ENCODE measurements at regions not wholly inside any gene's neighbourhood (a gene's known extent, or its start where the extent isn't known, plus 50 kb on each side); places are given as distances from the start of the nearest gene placed in this dataset.

DNA sequence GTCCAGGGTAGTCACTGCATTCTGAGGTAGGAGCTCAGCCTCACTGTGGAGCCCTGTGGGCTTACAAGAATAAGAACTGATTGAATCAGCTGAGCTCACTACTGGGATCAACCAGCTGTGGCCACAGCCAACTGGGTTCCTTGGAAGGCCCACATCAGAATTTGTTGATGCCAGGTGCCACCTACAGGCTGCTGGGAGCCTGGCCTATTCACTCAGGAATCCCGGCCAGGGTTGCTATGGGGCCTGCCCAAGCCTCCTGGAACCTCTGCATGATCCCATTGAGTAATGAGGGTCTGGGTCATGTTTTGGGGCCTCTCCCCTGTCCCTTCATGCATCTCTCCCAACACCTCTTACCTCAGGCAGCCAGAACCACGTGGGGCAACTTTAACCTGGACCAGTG is 53.9 kb upstream of the KIAA1210 start:
- peak; percentile 15 for TF ChIP-seq CTCF (conservative IDR thresholded peaks at IDR 0.05; ENCODE audit: low read depth, low read length)
- H3K4me3 ChIP-seq (ENCODE audit: low read length), result no peak overlapping the region
- DNase-seq (ENCODE audit: low read depth), result no peak

DNA sequence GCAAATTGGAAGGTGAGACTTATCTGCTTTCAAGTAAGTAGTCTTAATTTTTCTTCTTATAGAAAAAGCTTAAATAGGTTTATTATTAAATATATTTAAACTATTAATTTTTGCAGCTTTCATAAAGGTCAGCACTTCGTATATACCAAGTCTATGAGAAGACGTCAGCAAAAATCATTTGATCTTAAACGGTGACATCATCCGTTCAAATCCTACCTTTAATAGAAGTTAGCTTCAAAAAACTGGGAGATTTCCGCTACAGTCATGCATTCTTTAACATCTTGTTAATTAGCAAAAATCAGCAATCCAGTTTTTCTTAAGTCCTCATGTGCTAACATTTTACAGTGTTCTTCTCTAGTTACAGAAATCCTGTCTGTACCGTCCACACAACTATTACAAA is 49.9 kb upstream of the PGRMC1 start:
- no peak for TF ChIP-seq CTCF (conservative IDR thresholded peaks at IDR 0.05; ENCODE audit: low read depth, low read length)
- no peak for DNase-seq (ENCODE audit: low read depth)
- H3K4me3 ChIP-seq (ENCODE audit: low read length), result no peak overlapping the region

Measured in retinal pigment epithelial cell (primary cell).